Epithelial cell of proximal tubule (primary cell): ENCODE measurements at regions not wholly inside any gene's neighbourhood (a gene's known extent, or its start where the extent isn't known, plus 50 kb on each side); places are given as distances from the start of the nearest gene placed in this dataset.
A peak's percentile ranks its signal among the peaks of the same experiment; 100 is the strongest.

Experiments used
- DNase-seq: peaks from one replicate; pipeline ENCODE4 v3.0.0-alpha.2; 2011; ENCODE audit warnings: low read depth
- H3K4me3 ChIP-seq: 2 replicates; pipeline ENCODE4 v1.5.1; 2011; ENCODE audit warnings: low read depth, mild to moderate bottlenecking, low read length
- TF ChIP-seq, protein P1 (sequence below): conservative IDR thresholded peaks from 2 replicates; pipeline ENCODE4 v1.5.1; 2012; ENCODE audit warnings: low read depth, mild to moderate bottlenecking, low read length

DNA sequence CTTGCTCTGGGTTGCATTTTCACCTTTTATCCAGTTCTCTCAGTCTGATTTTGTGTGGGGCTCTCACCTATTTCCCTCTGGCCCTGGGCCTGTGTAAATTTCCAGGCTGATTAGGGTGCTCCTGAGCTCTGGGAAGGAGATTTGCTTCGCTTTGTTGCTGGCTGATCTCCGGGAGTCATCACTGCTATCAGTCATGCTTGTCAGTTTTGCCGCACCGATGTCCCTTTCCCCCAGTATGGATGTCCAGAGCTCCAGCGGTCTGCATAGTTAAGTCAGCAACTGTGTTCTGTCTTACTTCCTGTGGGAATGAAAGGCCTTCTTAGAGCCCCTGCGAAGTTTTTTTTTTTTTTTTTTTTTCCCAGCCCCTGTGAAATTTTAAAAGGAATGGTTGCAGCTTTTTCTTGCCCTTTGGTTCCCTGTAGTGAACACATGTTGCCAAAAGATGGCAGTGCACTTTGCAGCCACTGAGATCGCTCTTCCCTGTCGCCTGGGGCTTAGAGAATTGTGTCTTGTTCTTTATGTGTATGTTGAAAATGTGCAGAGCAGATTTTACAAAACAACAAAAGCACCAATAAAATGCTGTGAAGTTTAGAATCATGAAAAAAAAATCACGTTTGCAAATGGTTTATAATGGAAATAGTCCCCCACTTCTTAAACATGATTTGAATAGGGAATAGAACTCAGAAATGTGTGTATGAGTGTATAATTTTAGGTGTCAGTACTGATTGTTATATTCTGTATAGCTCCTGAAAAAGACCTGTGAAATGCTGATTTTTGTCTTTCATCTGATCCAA lies 109.1 kb upstream of the SLC4A4 start:
- DNase-seq = no peak
- peak overlapping the region; percentile 28 for H3K4me3 ChIP-seq
- TF ChIP-seq, protein P1, sequence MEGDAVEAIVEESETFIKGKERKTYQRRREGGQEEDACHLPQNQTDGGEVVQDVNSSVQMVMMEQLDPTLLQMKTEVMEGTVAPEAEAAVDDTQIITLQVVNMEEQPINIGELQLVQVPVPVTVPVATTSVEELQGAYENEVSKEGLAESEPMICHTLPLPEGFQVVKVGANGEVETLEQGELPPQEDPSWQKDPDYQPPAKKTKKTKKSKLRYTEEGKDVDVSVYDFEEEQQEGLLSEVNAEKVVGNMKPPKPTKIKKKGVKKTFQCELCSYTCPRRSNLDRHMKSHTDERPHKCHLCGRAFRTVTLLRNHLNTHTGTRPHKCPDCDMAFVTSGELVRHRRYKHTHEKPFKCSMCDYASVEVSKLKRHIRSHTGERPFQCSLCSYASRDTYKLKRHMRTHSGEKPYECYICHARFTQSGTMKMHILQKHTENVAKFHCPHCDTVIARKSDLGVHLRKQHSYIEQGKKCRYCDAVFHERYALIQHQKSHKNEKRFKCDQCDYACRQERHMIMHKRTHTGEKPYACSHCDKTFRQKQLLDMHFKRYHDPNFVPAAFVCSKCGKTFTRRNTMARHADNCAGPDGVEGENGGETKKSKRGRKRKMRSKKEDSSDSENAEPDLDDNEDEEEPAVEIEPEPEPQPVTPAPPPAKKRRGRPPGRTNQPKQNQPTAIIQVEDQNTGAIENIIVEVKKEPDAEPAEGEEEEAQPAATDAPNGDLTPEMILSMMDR = peak; percentile 79

DNA sequence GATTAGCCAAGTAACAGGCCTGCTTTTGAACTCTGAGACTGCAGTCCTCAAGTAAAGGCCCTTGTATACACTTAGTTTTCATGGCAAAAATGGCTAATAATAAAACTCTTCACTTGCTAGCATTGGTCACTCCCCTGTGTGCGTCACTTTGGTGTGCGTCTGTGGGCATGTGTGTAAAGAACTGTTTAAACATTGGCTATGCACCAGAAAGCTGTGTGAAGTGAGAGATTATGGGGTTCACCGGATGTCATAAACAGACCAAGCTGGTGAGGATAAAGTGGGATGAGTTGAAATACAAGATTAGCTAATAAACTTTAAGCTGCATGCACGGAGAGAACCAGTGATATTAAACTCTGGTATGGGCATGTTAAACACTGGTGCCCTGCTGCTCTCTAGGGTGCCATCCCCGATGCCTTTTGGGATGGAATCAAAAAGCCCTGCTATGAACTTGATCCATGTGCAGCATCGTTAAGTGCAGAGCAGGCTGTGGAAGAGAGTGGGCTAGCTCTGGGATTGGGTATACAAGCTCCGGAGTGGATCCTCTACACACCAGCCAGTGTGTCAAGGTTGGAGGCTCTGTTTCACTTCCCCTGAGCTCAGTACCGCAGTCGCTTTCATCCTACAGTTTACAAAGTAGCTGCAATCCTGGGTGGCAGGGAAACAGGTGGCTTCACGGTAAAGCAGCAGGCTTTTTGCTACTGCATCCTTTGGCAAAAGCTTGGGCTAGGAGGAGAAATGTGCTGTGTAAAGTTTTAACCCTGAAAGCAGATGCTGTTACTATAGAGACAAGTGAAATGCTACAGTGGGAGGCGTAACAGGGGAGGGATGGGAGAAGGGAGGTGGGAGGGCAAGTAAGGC lies 108.3 kb upstream of the SLC4A4 start:
- no peak for DNase-seq
- no peak overlapping the region for H3K4me3 ChIP-seq
- TF ChIP-seq, protein P1 = no peak

DNA sequence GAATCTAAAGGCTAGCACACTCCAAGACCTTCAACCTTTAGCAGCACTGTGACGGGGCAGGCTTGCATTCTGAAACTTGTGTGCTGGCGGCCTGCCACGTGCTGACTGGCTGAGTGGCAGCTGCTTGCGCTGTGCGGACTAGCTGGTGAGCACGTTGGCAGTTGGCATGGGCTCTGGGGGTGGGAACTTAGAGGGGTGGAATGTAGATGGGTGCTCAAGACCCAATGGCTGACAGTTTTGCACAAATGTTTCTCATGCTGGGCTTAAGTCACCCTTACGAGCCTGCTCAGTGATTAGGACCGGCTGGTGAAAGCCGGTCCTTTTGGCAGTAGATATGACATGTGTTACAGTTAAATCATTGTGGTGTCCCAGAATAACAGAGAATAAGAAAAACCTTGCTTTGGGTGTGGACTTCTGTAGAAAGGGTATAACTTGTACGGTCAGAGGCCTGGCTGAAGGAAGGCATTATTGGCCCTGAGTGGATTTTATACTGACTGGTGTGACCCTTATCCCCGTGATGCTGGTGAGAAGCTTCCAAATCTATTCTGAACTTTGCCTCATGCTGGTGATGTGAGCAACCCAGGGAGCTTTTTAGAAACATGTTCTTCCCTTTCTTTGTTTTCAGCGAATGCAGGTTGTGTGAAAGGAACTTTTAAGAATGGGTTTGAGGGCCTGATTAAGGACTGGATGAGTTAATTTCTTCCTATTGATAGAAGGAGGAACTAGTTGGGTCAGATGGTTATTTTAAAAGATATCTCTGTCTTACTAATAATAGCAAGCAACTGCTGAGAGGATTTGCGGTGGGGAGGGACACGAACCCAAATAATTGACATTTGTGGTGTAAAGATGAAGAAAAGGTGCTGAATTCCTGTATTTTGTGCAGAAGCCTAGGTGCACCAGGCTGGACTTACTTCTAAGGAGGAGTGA lies 107.4 kb upstream of the SLC4A4 start:
- TF ChIP-seq, protein P1 = no peak
- DNase-seq = peak; percentile 74
- H3K4me3 ChIP-seq = peak overlapping the region; percentile 1

DNA sequence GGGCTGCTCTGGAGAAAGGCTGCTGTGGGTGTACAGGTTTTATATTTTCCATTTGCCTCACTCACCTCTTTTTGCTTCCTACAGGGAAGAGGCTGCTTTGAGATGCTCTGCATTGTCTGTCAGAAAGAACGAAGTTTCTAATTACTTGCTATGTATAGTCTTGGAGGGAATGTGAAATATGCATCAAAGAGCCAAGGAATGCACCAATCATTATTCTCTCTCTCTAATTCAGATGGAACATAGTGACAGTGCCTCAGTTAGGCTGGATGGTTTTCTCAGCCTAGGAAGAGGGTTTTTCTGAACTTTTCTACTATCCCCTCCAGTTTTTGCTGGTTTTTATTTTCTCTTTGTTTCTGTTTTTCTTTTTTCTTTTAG lies 106.8 kb upstream of the SLC4A4 start:
- TF ChIP-seq, protein P1 = no peak
- DNase-seq = no peak
- no peak overlapping the region for H3K4me3 ChIP-seq

DNA sequence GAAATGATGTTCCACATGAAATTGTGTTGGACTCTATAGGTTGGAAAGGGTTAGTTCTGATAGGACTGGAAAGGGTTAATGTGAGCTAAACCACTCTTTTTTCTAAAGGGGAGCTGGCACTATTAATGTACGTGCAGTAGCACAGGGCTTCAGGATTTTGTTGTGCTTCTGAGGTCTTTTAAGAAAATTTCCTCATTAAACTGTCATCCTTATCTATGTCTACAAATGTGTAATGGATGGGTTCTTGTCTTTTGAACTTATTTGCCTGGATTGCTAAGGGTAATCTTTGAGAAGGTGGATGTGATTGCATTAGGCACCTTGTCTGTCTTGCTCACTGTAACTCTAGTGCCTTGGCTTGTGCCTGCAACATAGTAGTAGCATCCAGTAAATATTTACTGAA lies 106.0 kb upstream of the SLC4A4 start:
- TF ChIP-seq, protein P1 = no peak
- no peak for DNase-seq
- H3K4me3 ChIP-seq = no peak overlapping the region

DNA sequence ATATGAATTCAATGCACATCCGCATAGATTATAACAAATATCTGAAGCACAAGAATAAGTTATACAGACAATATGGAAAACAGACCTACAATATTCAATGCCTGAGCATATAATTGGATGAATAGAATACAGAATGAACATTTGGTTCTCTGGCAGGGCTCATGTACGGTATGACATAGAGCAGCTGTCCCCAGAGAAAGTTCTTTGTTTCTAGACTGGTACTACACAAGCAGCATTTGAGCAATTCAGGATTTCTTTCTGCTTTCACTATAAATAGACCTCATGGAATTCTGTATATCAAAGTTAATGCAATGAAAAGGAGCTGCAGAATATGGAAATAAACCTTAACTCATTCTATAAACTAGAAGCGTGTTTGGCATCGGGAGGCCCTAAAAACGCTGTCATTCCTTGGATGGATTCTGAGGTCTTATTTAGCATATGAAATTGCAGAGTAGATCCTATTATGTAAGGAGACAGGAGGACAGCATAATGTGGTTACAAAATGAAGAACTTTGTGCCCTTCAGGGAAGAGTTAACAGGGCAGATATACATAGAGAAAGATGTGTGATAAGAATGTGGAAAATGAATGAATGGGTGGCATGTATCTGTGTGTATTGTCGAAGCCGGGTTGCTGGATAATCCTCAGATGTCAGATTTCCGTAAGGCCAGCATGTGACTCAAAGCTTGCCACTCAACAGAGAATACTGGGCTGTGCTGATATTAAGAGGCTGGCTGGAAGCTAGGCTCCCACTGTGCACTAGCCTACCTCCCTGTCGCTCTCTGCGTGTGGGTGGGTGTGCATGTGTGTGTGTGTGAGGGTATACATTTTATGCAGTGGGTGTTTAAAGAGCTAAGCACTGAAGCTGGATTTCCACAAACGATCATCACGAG lies 103.3 kb upstream of the SLC4A4 start:
- no peak overlapping the region for H3K4me3 ChIP-seq
- DNase-seq = no peak
- TF ChIP-seq, protein P1 = no peak
